Astrocyte (in vitro differentiated cells and primary cell): ENCODE measurements at regions not wholly inside any gene's neighbourhood (a gene's known extent, or its start where the extent isn't known, plus 50 kb on each side); places are given as distances from the start of the nearest gene placed in this dataset.

ENCODE experiments used
- CTCF ChIP-seq: IDR thresholded peaks from 2 replicates; pipeline ENCODE4 v1.5.1; 2011; ENCODE audit warnings: low read depth, mild to moderate bottlenecking, inconsistent platforms, low read length, moderate library complexity; ENCODE audit not compliant: insufficient read depth
- EZH2 ChIP-seq: IDR thresholded peaks from 2 replicates; pipeline ENCODE4 v1.6.1; 2012; ENCODE audit warnings: mild to moderate bottlenecking, low read length, inconsistent platforms; ENCODE audit not compliant: insufficient read depth

DNA sequence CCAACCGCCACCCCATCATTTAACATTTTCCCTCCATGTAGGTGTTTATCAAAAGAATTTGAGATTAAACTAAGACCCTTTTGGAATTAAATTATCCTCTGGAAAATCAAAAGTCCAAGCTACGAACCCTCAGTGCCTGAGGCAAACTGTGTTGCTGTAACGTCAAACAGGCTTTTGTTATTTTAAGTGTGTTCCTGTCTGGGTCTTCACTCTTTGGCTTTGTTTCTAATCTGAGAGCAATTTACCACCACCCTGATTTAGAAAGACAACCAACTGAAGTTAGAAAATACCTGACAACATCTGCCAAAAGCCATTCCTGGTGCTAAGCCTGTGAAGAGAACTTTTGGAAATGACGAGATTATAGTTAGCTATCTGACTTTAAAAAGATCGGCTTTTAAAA lies 199.9 kb downstream of the DIRAS2 start:
- TF ChIP-seq EZH2 (no peak), CTCF (no peak)
